Lung (tissue), 11 donors: ENCODE measurements at regions not wholly inside any gene's neighbourhood (a gene's known extent, or its start where the extent isn't known, plus 50 kb on each side); places are given as distances from the start of the nearest gene placed in this dataset.

ENCODE experiments used
- ATAC-seq: fragments of 200-7000 bp; cut with Tn5 transposase; one replicate; pipeline ENCODE4 v1.9.1; 2020; ENCODE audit warnings: moderate number of reproducible peaks; ENCODE audit not compliant: insufficient read depth, low FRiP score
- DNase-seq, 3 donors: peaks; one replicate each; pipeline ENCODE4 v3.0.0-alpha.2; 2013 to 2017
- H3K27ac ChIP-seq, 2 donors: one replicate each; pipeline ENCODE4 v1.5.1; 2013; ENCODE audit warnings: mild to moderate bottlenecking in 2 of 2, moderate library complexity in 2 of 2, control low read depth in 1 of 2, inconsistent platforms in 1 of 2, low read depth in 1 of 2, low read length in 1 of 2
- H3K27me3 ChIP-seq, 3 donors: one replicate each; pipeline ENCODE4 v1.5.1; 2013; ENCODE audit warnings: low read length in 2 of 3; ENCODE audit not compliant: control insufficient read depth in 3 of 3, insufficient read depth in 3 of 3
- H3K36me3 ChIP-seq, 4 donors: one replicate each; pipeline ENCODE4 v1.5.1; 2013; ENCODE audit warnings: low read length in 4 of 4, mild to moderate bottlenecking in 1 of 4, moderate library complexity in 1 of 4; ENCODE audit not compliant: control insufficient read depth in 4 of 4, insufficient read depth in 4 of 4
- H3K4me1 ChIP-seq, 5 donors: one replicate each; pipeline ENCODE4 v1.5.1; 2013; ENCODE audit warnings: low read length in 5 of 5, mild to moderate bottlenecking in 2 of 5, moderate library complexity in 1 of 5; ENCODE audit not compliant: control insufficient read depth in 5 of 5, insufficient read depth in 5 of 5
- H3K4me3 ChIP-seq: one replicate; pipeline ENCODE4 v1.5.1; 2013; ENCODE audit warnings: mild to moderate bottlenecking, control low read depth, moderate library complexity
- H3K9ac ChIP-seq, 2 donors: one replicate each; pipeline ENCODE4 v1.5.1; 2013; ENCODE audit warnings: low read length in 2 of 2, control low read depth in 1 of 2; ENCODE audit not compliant: insufficient read depth in 1 of 2
- H3K9me3 ChIP-seq, 4 donors: one replicate each; pipeline ENCODE4 v1.5.1; 2013; ENCODE audit warnings: low read length in 3 of 4, mild to moderate bottlenecking in 1 of 4, moderate library complexity in 1 of 4; ENCODE audit not compliant: control insufficient read depth in 4 of 4, insufficient read depth in 3 of 4
- CTCF ChIP-seq: IDR thresholded peaks from 2 replicates; pipeline ENCODE4 v1.5.1; 2012; ENCODE audit warnings: mild to moderate bottlenecking; ENCODE audit errors: control extremely low read depth, extremely low read depth
- WGBS, 2 donors: extraction: QIAGEN DNeasy Blood & Tissue Kit; methylation state at CpG; one replicate each; pipeline ENCODE4 v1.1.7; 2013; 5-methylcytosine and 5-hydroxymethylcytosine counted together
- donor health status: control.
- donor health status: control.
- donor health status: Bipolar disorder and iron deficiency.
- donor health status: healthy.
- donor health status: DM: yes; HTN: yes; CAD: no.

GRCh38 chr11:122275508-122275907 is 159.5 kb upstream of the BLID start:
- no peaks in the 10 kb centered on the region for H3K36me3 ChIP-seq
- peaks cover 0 to 6% (median 0%) of the 10 kb centered on the region in 5 donors for H3K4me1 ChIP-seq
- ATAC-seq (no peak), DNase-seq (no peak)
- H3K9me3 ChIP-seq, result no peaks in the 10 kb centered on the region
- H3K4me3 ChIP-seq, result no peak overlapping the region
- 71 to 94% methylated on average over 4 of the region's 4 CpGs for WGBS, 2 donors
- no peak overlapping the region for H3K9ac ChIP-seq
- TF ChIP-seq CTCF, result no peak
- H3K27ac ChIP-seq, result no peak overlapping the region
- H3K27me3 ChIP-seq, result no peaks in the 10 kb centered on the region

- ATAC-seq (no peak), DNase-seq (no peak)
- Histone ChIP-seq H3K27me3 (no peaks in the 10 kb centered on the region), H3K36me3 (no peaks in the 10 kb centered on the region), H3K27ac (no peak overlapping the region), H3K4me1 (peaks cover 0 to 9% (median 0%) of the 10 kb centered on the region in 5 donors), H3K9me3 (no peaks in the 10 kb centered on the region), H3K9ac (no peak overlapping the region), H3K4me3 (no peak overlapping the region)
- no peak for TF ChIP-seq CTCF
- WGBS, 2 donors, result 74 to 79% methylated on average over 3 of the region's 3 CpGs
These were observed 157.6 kb upstream of the BLID start for GRCh38 chr11:122273476-122274191.

GRCh38 chr11:122271745-122272144 is 155.7 kb upstream of the BLID start:
- H3K9me3 ChIP-seq, result no peaks in the 10 kb centered on the region
- DNase-seq, result no peak
- H3K9ac ChIP-seq, result no peak overlapping the region
- no peaks in the 10 kb centered on the region for H3K27me3 ChIP-seq
- no peak overlapping the region for H3K4me3 ChIP-seq
- ATAC-seq, result no peak
- H3K4me1 ChIP-seq, result peaks cover 0 to 16% (median 3%) of the 10 kb centered on the region in 5 donors
- no peak overlapping the region for H3K27ac ChIP-seq
- no peak for TF ChIP-seq CTCF
- H3K36me3 ChIP-seq, result no peaks in the 10 kb centered on the region
- WGBS, 2 donors, result 89 to 90% methylated on average over 4 of the region's 4 CpGs

- no peaks in the 10 kb centered on the region for H3K9me3 ChIP-seq
- ATAC-seq, result no peak
- no peak overlapping the region for H3K4me3 ChIP-seq
- H3K9ac ChIP-seq, result no peak overlapping the region
- WGBS, 2 donors, result 78 to 89% methylated on average over 5 of the region's 5 CpGs
- no peaks in the 10 kb centered on the region for H3K27me3 ChIP-seq
- no peak for TF ChIP-seq CTCF
- no peaks in the 10 kb centered on the region for H3K36me3 ChIP-seq
- H3K27ac ChIP-seq, result no peak overlapping the region
- DNase-seq, result no peak
- peaks cover 0 to 16% (median 3%) of the 10 kb centered on the region in 5 donors for H3K4me1 ChIP-seq
These were observed 155.1 kb upstream of the BLID start for GRCh38 chr11:122271137-122271536.
